Astrocyte (in vitro differentiated cells and primary cell): ENCODE measurements at regions not wholly inside any gene's neighbourhood (a gene's known extent, or its start where the extent isn't known, plus 50 kb on each side); places are given as distances from the start of the nearest gene placed in this dataset.

Experiments used
- DNase-seq: peaks from one replicate; pipeline ENCODE4 v3.0.0-alpha.2; 2010; ENCODE audit warnings: low read depth
- FAIRE-seq: peaks from 2 replicates; lab custom pipeline; 2011; peaks lifted over from hg19 to GRCh38; lab: Jason Lieb, UNC
- H2AFZ ChIP-seq: 2 replicates; pipeline ENCODE4 v1.6.0; 2012; ENCODE audit warnings: low read depth, low read length, inconsistent platforms
- H3K27ac ChIP-seq: 2 replicates; pipeline ENCODE4 v1.5.1; 2011; ENCODE audit warnings: low read depth, low read length, inconsistent platforms
- H3K27me3 ChIP-seq: 2 replicates; pipeline ENCODE4 v1.6.0; 2011; ENCODE audit warnings: low read length, inconsistent platforms; ENCODE audit not compliant: insufficient read depth
- H3K36me3 ChIP-seq: 2 replicates; pipeline ENCODE4 v1.5.1; 2011; ENCODE audit warnings: low read length, inconsistent platforms; ENCODE audit not compliant: insufficient read depth
- H3K4me1 ChIP-seq: 2 replicates; pipeline ENCODE4 v1.5.1; 2011; ENCODE audit warnings: low read length, inconsistent platforms; ENCODE audit not compliant: insufficient read depth
- H3K4me2 ChIP-seq: 2 replicates; pipeline ENCODE4 v1.6.0; 2012; ENCODE audit warnings: low read length, inconsistent platforms
- H3K4me3 ChIP-seq: 2 replicates; pipeline ENCODE4 v1.5.1; 2011; ENCODE audit warnings: low read depth, mild to moderate bottlenecking, low read length, inconsistent platforms; ENCODE audit not compliant: insufficient read depth
- H3K79me2 ChIP-seq: 2 replicates; pipeline ENCODE4 v1.6.0; 2012; ENCODE audit warnings: mild to moderate bottlenecking, low read length, inconsistent platforms; ENCODE audit not compliant: insufficient read depth
- H3K9ac ChIP-seq: 2 replicates; pipeline ENCODE4 v1.6.0; 2012; ENCODE audit warnings: mild to moderate bottlenecking, low read length, inconsistent platforms
- H3K9me3 ChIP-seq: 2 replicates; pipeline ENCODE4 v1.5.1; 2012; ENCODE audit warnings: low read depth, mild to moderate bottlenecking, low read length, inconsistent platforms; ENCODE audit not compliant: insufficient read depth
- H4K20me1 ChIP-seq: 2 replicates; pipeline ENCODE4 v1.6.0; 2012; ENCODE audit warnings: low read length, inconsistent platforms; ENCODE audit not compliant: insufficient read depth
- H3K27ac Mint-ChIP-seq: one replicate; pipeline ENCODE4 v1.8.0; 2021; ENCODE audit warnings: mild to moderate bottlenecking, mixed read lengths; ENCODE audit not compliant: unreplicated experiment
- H3K27me3 Mint-ChIP-seq: one replicate; pipeline ENCODE4 v1.8.0; 2021; ENCODE audit warnings: low read depth, mixed read lengths; ENCODE audit not compliant: unreplicated experiment
- H3K36me3 Mint-ChIP-seq: one replicate; pipeline ENCODE4 v1.8.0; 2021; ENCODE audit warnings: low read depth, mixed read lengths; ENCODE audit not compliant: unreplicated experiment
- H3K4me1 Mint-ChIP-seq: one replicate; pipeline ENCODE4 v1.8.0; 2021; ENCODE audit warnings: low read depth, mixed read lengths; ENCODE audit not compliant: unreplicated experiment
- H3K4me3 Mint-ChIP-seq: one replicate; pipeline ENCODE4 v1.8.0; 2021; ENCODE audit warnings: mild to moderate bottlenecking, moderate library complexity, mixed read lengths; ENCODE audit not compliant: unreplicated experiment
- H3K9me3 Mint-ChIP-seq: one replicate; pipeline ENCODE4 v1.8.0; 2021; ENCODE audit warnings: mild to moderate bottlenecking, mixed read lengths; ENCODE audit not compliant: unreplicated experiment
- CTCF ChIP-seq: IDR thresholded peaks from 2 replicates; pipeline ENCODE4 v1.5.1; 2011; ENCODE audit warnings: low read depth, mild to moderate bottlenecking, inconsistent platforms, low read length, moderate library complexity; ENCODE audit not compliant: insufficient read depth
- EZH2 ChIP-seq: IDR thresholded peaks from 2 replicates; pipeline ENCODE4 v1.6.1; 2012; ENCODE audit warnings: mild to moderate bottlenecking, low read length, inconsistent platforms; ENCODE audit not compliant: insufficient read depth

- Mint-ChIP-seq H3K4me1 (peaks cover 21% of the 10 kb centered on the region), H3K4me3 (no peak overlapping the region), H3K36me3 (peaks cover 3% of the 10 kb centered on the region), H3K27me3 (no peaks in the 10 kb centered on the region), H3K27ac (no peak overlapping the region), H3K9me3 (peaks cover 1% of the 10 kb centered on the region)
- H3K36me3 ChIP-seq = no peaks in the 10 kb centered on the region
- DNase-seq (no peak), FAIRE-seq (no peak)
- peak overlapping the region; percentile 78 for H3K9ac ChIP-seq
- peak overlapping the region; percentile 85 for H3K4me2 ChIP-seq
- H2AFZ ChIP-seq = no peak overlapping the region
- H3K9me3 ChIP-seq = no peaks in the 10 kb centered on the region
- no peak overlapping the region for H3K4me3 ChIP-seq
- no peak overlapping the region for H3K27ac ChIP-seq
- no peaks in the 10 kb centered on the region for H3K27me3 ChIP-seq
- TF ChIP-seq CTCF (no peak), EZH2 (no peak)
- H3K79me2 ChIP-seq = peaks cover 96% of the 10 kb centered on the region
- H4K20me1 ChIP-seq = peaks cover 87% of the 10 kb centered on the region
- peaks cover 22% of the 10 kb centered on the region for H3K4me1 ChIP-seq
These were observed 417.6 kb downstream of the SOX9 start for GRCh38 chr17:72538443-72538842.

GRCh38 chr17:72538901-72539352, 418.1 kb downstream of the SOX9 start:
- H3K27ac Mint-ChIP-seq = peak overlapping the region; percentile 93
- Histone ChIP-seq H3K4me1 (peaks cover 22% of the 10 kb centered on the region), H3K9ac (peak overlapping the region; percentile 78), H4K20me1 (peaks cover 91% of the 10 kb centered on the region), H3K27ac (no peak overlapping the region), H2AFZ (no peak overlapping the region), H3K9me3 (no peaks in the 10 kb centered on the region), H3K27me3 (no peaks in the 10 kb centered on the region), H3K36me3 (no peaks in the 10 kb centered on the region), H3K4me2 (peak overlapping the region; percentile 85), H3K79me2 (peaks cover 94% of the 10 kb centered on the region), H3K4me3 (no peak overlapping the region)
- H3K27me3 Mint-ChIP-seq = no peaks in the 10 kb centered on the region
- peaks cover 5% of the 10 kb centered on the region for H3K36me3 Mint-ChIP-seq
- FAIRE-seq (no peak), DNase-seq (no peak)
- TF ChIP-seq EZH2 (no peak), CTCF (no peak)
- H3K4me1 Mint-ChIP-seq = peaks cover 21% of the 10 kb centered on the region
- H3K9me3 Mint-ChIP-seq = peaks cover 1% of the 10 kb centered on the region
- H3K4me3 Mint-ChIP-seq = no peak overlapping the region
